Stomach (tissue), 8 donors: ENCODE measurements at regions not wholly inside any gene's neighbourhood (a gene's known extent, or its start where the extent isn't known, plus 50 kb on each side); places are given as distances from the start of the nearest gene placed in this dataset.

Source experiments
- DNase-seq, 2 donors: peaks; one replicate each; pipeline versions ENCODE4 v3.0.0 to v3.0.0-alpha.2; 2013 to 2019
- H3K27ac ChIP-seq, 5 donors: fragments of 200-600 bp in 4 of 5; sonication (generic) in 4 of 5; one replicate each; pipeline ENCODE4 v1.5.1; 2013 to 2019; ENCODE audit warnings: mild to moderate bottlenecking in 1 of 5, moderate library complexity in 1 of 5
- H3K27me3 ChIP-seq, 3 donors: fragments of 200-600 bp; sonication (generic); one replicate each; pipeline ENCODE4 v1.5.1; 2017 to 2019; ENCODE audit warnings: mixed run types in 1 of 3
- H3K36me3 ChIP-seq, 4 donors: fragments of 200-600 bp; sonication (generic); 1 replicate in 3 of 4; 2 replicates in 1 of 4; pipeline ENCODE4 v1.5.1; 2016 to 2019
- H3K4me1 ChIP-seq, 4 donors: fragments of 200-600 bp; sonication (generic); one replicate each; pipeline ENCODE4 v1.5.1; 2016 to 2019
- H3K4me3 ChIP-seq, 4 donors: fragments of 200-600 bp; sonication (generic) in 3 of 4; one replicate each; pipeline ENCODE4 v1.5.1; 2016 to 2019; ENCODE audit warnings: mild to moderate bottlenecking in 1 of 4
- H3K9me3 ChIP-seq, 4 donors: fragments of 200-600 bp; sonication (generic); one replicate each; pipeline ENCODE4 v1.5.1; 2016 to 2019
- CTCF ChIP-seq, 7 experiments: fragments of 450-650 bp in 4 of 7; fragments of 200-600 bp in 3 of 7; sonication (generic) in 3 of 7; IDR thresholded peaks; one replicate each; pipeline ENCODE4 v1.5.1; 2016 to 2019; ENCODE audit warnings: antibody characterized with exemption in 7 of 7, control low read depth in 2 of 7, mild to moderate bottlenecking in 1 of 7
- EP300 ChIP-seq: sonication (generic); formaldehyde crosslinking; IDR thresholded peaks from one replicate; pipeline ENCODE4 v1.6.1; 2017; ENCODE audit warnings: antibody characterized with exemption
- POLR2A ChIP-seq, 4 donors: fragments of 450-650 bp; IDR thresholded peaks; one replicate each; pipeline ENCODE4 v1.6.1; 2016; ENCODE audit warnings: antibody characterized with exemption in 4 of 4, control low read depth in 2 of 4, mild to moderate bottlenecking in 1 of 4, moderate library complexity in 1 of 4
- POLR2AphosphoS5 ChIP-seq, 3 donors: sonication (generic); formaldehyde crosslinking; IDR thresholded peaks; one replicate each; pipeline ENCODE4 v1.6.1; 2016; ENCODE audit warnings: antibody characterized with exemption in 3 of 3
- WGBS, 5 donors: extraction: QIAGEN DNeasy Blood & Tissue Kit in 3 of 5; methylation state at CpG; one replicate each; pipeline versions ENCODE4 v1.1.5 to v1.1.7; 2013 to 2018; 5-methylcytosine and 5-hydroxymethylcytosine counted together
- intact Hi-C: fragments of 100-400 bp; cut with DNase I; formaldehyde crosslinking; loops from one replicate; pipeline ENCODE4 v1.15.1; 2023; ENCODE audit warnings: low total_unique reads
- donor health status: healthy with polysubstance abuse.
- donor health status: Bipolar disorder and iron deficiency.
- donor health status: healthy.

GRCh38 chr18:75896865-75897264, 469.4 kb upstream of the SMIM21 start:
- Histone ChIP-seq H3K27ac (no peak overlapping the region), H3K4me3 (no peak overlapping the region), H3K27me3 (no peaks in the 10 kb centered on the region), H3K9me3 (no peaks in the 10 kb centered on the region), H3K4me1 (no peaks in the 10 kb centered on the region), H3K36me3 (no peaks in the 10 kb centered on the region)
- no peak for TF ChIP-seq EP300
- no peak for TF ChIP-seq POLR2AphosphoS5 (IDR thresholded peaks at IDR 0.05)
- TF ChIP-seq POLR2A (IDR thresholded peaks at IDR 0.05): no peak
- no peak for TF ChIP-seq CTCF (IDR thresholded peaks at IDR 0.05)
- intact Hi-C loops: no loop called here
- 20 to 26% (median 24%) methylated on average over 5 of the region's 5 CpGs for WGBS, 5 donors
- DNase-seq: peak in 1 of 2 donors; percentile 59

- intact Hi-C loops: no loop called here
- DNase-seq: no peak
- Histone ChIP-seq H3K36me3 (no peaks in the 10 kb centered on the region), H3K27me3 (no peaks in the 10 kb centered on the region), H3K27ac (no peak overlapping the region), H3K9me3 (no peaks in the 10 kb centered on the region), H3K4me1 (no peaks in the 10 kb centered on the region), H3K4me3 (no peak overlapping the region)
- 86 to 95% (median 93%) methylated on average over 4 of the region's 4 CpGs for WGBS, 5 donors
- TF ChIP-seq CTCF (IDR thresholded peaks at IDR 0.05) (no peak), POLR2AphosphoS5 (IDR thresholded peaks at IDR 0.05) (no peak), POLR2A (IDR thresholded peaks at IDR 0.05) (no peak), EP300 (no peak)
These were observed 467.6 kb upstream of the SMIM21 start for GRCh38 chr18:75895135-75895534.

GRCh38 chr18:75884728-75885127, 457.2 kb upstream of the SMIM21 start:
- Histone ChIP-seq H3K9me3 (no peaks in the 10 kb centered on the region), H3K27ac (no peak overlapping the region), H3K36me3 (no peaks in the 10 kb centered on the region), H3K27me3 (no peaks in the 10 kb centered on the region), H3K4me3 (no peak overlapping the region), H3K4me1 (peaks cover 0 to 8% (median 0%) of the 10 kb centered on the region in 4 donors)
- 82 to 87% (median 85%) methylated on average over 4 of the region's 4 CpGs for WGBS, 5 donors
- TF ChIP-seq POLR2A (IDR thresholded peaks at IDR 0.05): no peak
- intact Hi-C loops: no loop called here
- no peak for DNase-seq

- Histone ChIP-seq H3K4me1 (peaks cover 0 to 4% (median 0%) of the 10 kb centered on the region in 4 donors), H3K4me3 (no peak overlapping the region), H3K27me3 (no peaks in the 10 kb centered on the region), H3K27ac (no peak overlapping the region), H3K9me3 (peaks cover 0 to 10% (median 5%) of the 10 kb centered on the region in 4 donors), H3K36me3 (no peaks in the 10 kb centered on the region)
- TF ChIP-seq CTCF (IDR thresholded peaks at IDR 0.05) (no peak), POLR2AphosphoS5 (IDR thresholded peaks at IDR 0.05) (no peak), POLR2A (IDR thresholded peaks at IDR 0.05) (no peak), EP300 (no peak)
- DNase-seq: no peak
- WGBS, 5 donors: 67 to 75% (median 73%) methylated on average over 6 of the region's 6 CpGs
- intact Hi-C loops: no loop called here
These were observed 453.5 kb upstream of the SMIM21 start for GRCh38 chr18:75880925-75881504.

- Histone ChIP-seq H3K36me3 (no peaks in the 10 kb centered on the region), H3K4me3 (no peak overlapping the region), H3K27ac (no peak overlapping the region), H3K9me3 (peaks cover 0 to 10% (median 5%) of the 10 kb centered on the region in 4 donors), H3K27me3 (no peaks in the 10 kb centered on the region), H3K4me1 (peaks cover 0 to 4% (median 0%) of the 10 kb centered on the region in 4 donors)
- intact Hi-C loops: no loop called here
- TF ChIP-seq CTCF (IDR thresholded peaks at IDR 0.05): no peak
- no peak for TF ChIP-seq POLR2AphosphoS5 (IDR thresholded peaks at IDR 0.05)
- TF ChIP-seq POLR2A (IDR thresholded peaks at IDR 0.05): no peak
- TF ChIP-seq EP300: no peak
- DNase-seq: no peak
- WGBS, 5 donors: 90 to 95% (median 92%) methylated on average over 12 of the region's 12 CpGs
These were observed 452.8 kb upstream of the SMIM21 start for GRCh38 chr18:75880266-75880665.
